ENCODE measurements at regions not wholly inside any gene's neighbourhood (a gene's known extent, or its start where the extent isn't known, plus 50 kb on each side); places are given as distances from the start of the nearest gene placed in this dataset.

DNA sequence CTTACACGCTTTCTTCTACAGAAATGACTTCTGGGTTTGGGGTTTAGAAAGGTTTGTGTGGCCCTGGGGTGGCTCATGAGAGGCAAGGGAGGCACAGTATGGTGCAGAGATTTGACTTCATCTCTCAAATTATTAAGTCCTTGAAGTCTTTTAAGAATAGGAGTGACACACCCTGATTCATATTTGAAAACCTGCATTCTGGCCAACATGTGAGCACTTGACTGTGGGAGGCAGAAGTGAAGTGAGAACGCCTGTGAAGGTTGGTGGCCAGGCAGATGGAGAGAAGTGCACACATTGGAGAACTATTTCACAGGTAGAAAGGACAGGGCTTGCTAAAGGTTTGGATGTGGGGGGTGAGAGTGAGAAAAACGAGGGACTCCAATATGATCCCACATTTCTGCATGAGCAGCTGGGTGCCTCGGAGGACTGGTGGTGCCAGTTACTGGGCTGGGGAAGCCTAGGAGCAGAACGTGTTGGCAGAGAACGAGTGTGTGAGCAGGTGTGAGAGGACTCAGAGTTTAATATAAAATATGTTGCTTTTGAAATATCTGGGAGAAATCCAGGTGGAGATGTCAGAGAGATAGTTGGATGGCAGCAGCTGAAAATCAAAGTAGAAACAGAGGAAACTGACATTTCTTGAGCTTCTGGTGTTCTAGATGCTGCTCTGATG is 240.0 kb upstream of the ADAMTSL1 start:
- TF ChIP-seq CTCF (IDR thresholded peaks at IDR 0.05; ENCODE audit: extremely low read depth, insufficient read depth, missing control alignments): no peak
- no peak for DNase-seq (ENCODE audit: low spot score)
- in situ Hi-C loops (cut with MboI; ENCODE audit: low pct_unique_long_range_greater_than_20kb, low sequenced_read_pairs, unreplicated experiment): no loop called here

GRCh38 chr9:18235181-18235908 is 238.6 kb upstream of the ADAMTSL1 start:
- no peak for TF ChIP-seq CTCF (IDR thresholded peaks at IDR 0.05; ENCODE audit: extremely low read depth, insufficient read depth, missing control alignments)
- no peak for DNase-seq (ENCODE audit: low spot score)
- in situ Hi-C loops (cut with MboI; ENCODE audit: low pct_unique_long_range_greater_than_20kb, low sequenced_read_pairs, unreplicated experiment): no loop called here

DNA sequence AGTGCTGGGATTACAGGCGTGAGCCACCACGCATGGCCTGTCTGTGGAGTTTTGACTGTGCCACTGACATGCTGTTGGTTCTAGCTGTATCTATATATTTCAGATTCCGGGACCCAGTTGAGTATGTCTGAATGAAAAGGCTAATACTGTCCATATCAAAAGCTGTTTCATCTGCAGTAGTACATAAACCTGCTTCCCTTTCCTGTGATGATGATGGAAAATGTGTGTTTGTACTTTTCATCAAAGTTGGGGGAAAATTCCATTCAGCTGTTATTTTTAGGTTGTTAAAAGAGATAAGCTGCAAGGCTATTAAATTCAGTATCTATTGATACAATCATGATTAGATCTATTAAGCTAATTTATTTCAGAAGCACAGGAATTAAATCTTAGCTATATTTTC is 237.6 kb upstream of the ADAMTSL1 start:
- TF ChIP-seq CTCF (IDR thresholded peaks at IDR 0.05; ENCODE audit: extremely low read depth, insufficient read depth, missing control alignments): no peak
- in situ Hi-C loops (cut with MboI; ENCODE audit: low pct_unique_long_range_greater_than_20kb, low sequenced_read_pairs, unreplicated experiment): no loop called here
- no peak for DNase-seq (ENCODE audit: low spot score)

- no peak for TF ChIP-seq CTCF (IDR thresholded peaks at IDR 0.05; ENCODE audit: extremely low read depth, insufficient read depth, missing control alignments)
- DNase-seq (ENCODE audit: low spot score): no peak
- in situ Hi-C loops (cut with MboI; ENCODE audit: low pct_unique_long_range_greater_than_20kb, low sequenced_read_pairs, unreplicated experiment): no loop called here
These were observed 236.2 kb upstream of the ADAMTSL1 start for GRCh38 chr9:18237776-18238175.

DNA sequence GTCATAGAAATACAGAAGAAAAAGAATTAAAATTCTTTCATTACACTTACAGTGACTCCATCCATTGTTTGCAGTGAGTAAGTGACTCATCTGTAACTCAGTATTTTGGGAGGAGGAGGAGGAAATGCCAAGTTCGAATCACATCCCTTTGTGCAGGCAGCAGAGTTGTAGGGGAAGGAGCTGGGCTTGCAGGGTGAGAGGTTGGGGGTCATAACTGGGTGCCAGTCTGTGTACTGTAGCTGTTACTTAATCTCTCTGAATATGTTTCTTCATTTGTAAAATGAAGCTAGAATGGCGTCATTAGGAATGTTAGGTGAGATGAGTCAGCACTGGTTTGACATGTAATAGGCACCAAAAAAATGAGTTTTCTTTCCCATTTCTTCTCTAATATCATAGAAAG is 235.7 kb upstream of the ADAMTSL1 start:
- no peak for DNase-seq (ENCODE audit: low spot score)

More for the DNA sequence above, 235.7 kb upstream of the ADAMTSL1 start:
- TF ChIP-seq CTCF (IDR thresholded peaks at IDR 0.05; ENCODE audit: extremely low read depth, insufficient read depth, missing control alignments): no peak
- in situ Hi-C loops (cut with MboI; ENCODE audit: low pct_unique_long_range_greater_than_20kb, low sequenced_read_pairs, unreplicated experiment): no loop called here

All from GM13977 (cell line).